ENCODE measurements at regions not wholly inside any gene's neighbourhood (a gene's known extent, or its start where the extent isn't known, plus 50 kb on each side); places are given as distances from the start of the nearest gene placed in this dataset.
A peak's percentile ranks its signal among the peaks of the same experiment; 100 is the strongest.

- intact Hi-C loops (cut with micrococcal nuclease) = no loop called here
Measured at GRCh38 chr4:95929448-95930064, 89.7 kb downstream of the PDHA2 start.

More at GRCh38 chr4:95929448-95930064, 89.7 kb downstream of the PDHA2 start:
- ChIA-PET RAD21 (ENCODE audit: low non-redundant PET in 1 of 2, low total read pairs in 2 of 2, uncharacterized antibody in 2 of 2, unreplicated experiment in 2 of 2) (no interaction called here), POLR2A (no interaction called here), CTCF (no interaction called here)
- TF ChIP-seq SIN3A (IDR thresholded peaks at IDR 0.05; ENCODE audit: low read depth) = no peak
- TF ChIP-seq RAD21 (IDR thresholded peaks at IDR 0.05; ENCODE audit: low read depth) = no peak
- no peak for TF ChIP-seq ELF1 (IDR thresholded peaks at IDR 0.05; ENCODE audit: borderline replicate concordance, low read depth)
- TF ChIP-seq CBX3 (IDR thresholded peaks at IDR 0.05; ENCODE audit: low read depth) = no peak
- no peak for TF ChIP-seq POLR2A (IDR thresholded peaks at IDR 0.05; ENCODE audit: borderline replicate concordance, extremely low read depth, insufficient read depth, insufficient read length)
- no peak for TF ChIP-seq SP1 (IDR thresholded peaks at IDR 0.05; ENCODE audit: low read depth)
- TF ChIP-seq EZH2phosphoT487 (IDR thresholded peaks at IDR 0.05; ENCODE audit: borderline replicate concordance) = no peak
- TF ChIP-seq CEBPB (IDR thresholded peaks at IDR 0.05; ENCODE audit: low read depth) = no peak
- no peak for TF ChIP-seq ZBTB33 (IDR thresholded peaks at IDR 0.05; ENCODE audit: extremely low read depth, insufficient replicate concordance, low read length)
- no peak for TF ChIP-seq SRF (IDR thresholded peaks at IDR 0.05; ENCODE audit: low read depth)
- no peak for TF ChIP-seq JUND (IDR thresholded peaks at IDR 0.05)
- TF ChIP-seq POLR2AphosphoS5 (IDR thresholded peaks at IDR 0.05; ENCODE audit: low read depth, low read length) = no peak
- no peak for TF ChIP-seq EZH2 (IDR thresholded peaks at IDR 0.05)
- Histone ChIP-seq H3K9me2 (ENCODE audit: insufficient read depth) (no peaks in the 10 kb centered on the region), H4K20me1 (ENCODE audit: insufficient read depth) (no peaks in the 10 kb centered on the region), H3K79me2 (ENCODE audit: insufficient read depth, low read length) (no peaks in the 10 kb centered on the region), H3K36me3 (ENCODE audit: control insufficient read depth in 1 of 2, insufficient read depth in 2 of 2, low read length in 2 of 2) (no peaks in the 10 kb centered on the region), H3K27me3 (ENCODE audit: insufficient read depth, low read length) (no peaks in the 10 kb centered on the region), H3K9me3 (ENCODE audit: control insufficient read depth in 1 of 2, insufficient read depth in 1 of 2, low read depth in 1 of 2, low read length in 2 of 2) (0 out of 4 replicates have a peak, but pooled peaks cover 2 to 10% of the 10 kb centered on the region in 2 experiments), H3K9ac (ENCODE audit: low read length) (no peak overlapping the region), H3K4me1 (ENCODE audit: control insufficient read depth in 1 of 2, insufficient read depth in 2 of 2, low read length in 2 of 2) (no peaks in the 10 kb centered on the region), H3K4me3 (replicated peaks in 1 of 2; ENCODE audit: low read depth in 1 of 2, low read length in 2 of 2) (no peak overlapping the region), H3K27ac (ENCODE audit: low read depth, low read length) (no peak overlapping the region), H3K4me2 (ENCODE audit: low read length) (no peak overlapping the region), H2AFZ (ENCODE audit: low read depth, low read length, poor library complexity, severe bottlenecking) (no peak overlapping the region)
- BruUV-seq (replicated peaks) = no TSS peak
- ATAC-seq = no peak
- peak; percentile 16 for DNase-seq (ENCODE audit: low read depth, low spot score)
